GM23338 (cell line): ENCODE measurements at regions not wholly inside any gene's neighbourhood (a gene's known extent, or its start where the extent isn't known, plus 50 kb on each side); places are given as distances from the start of the nearest gene placed in this dataset.

Experiments used
- ATAC-seq: fragments of 200-7000 bp; cut with Tn5 transposase; 3 replicates; pipeline ENCODE4 v1.9.1; 2020
- DNase-seq: peaks from one replicate; pipeline ENCODE4 v3.0.0-alpha.2; 2015; ENCODE audit warnings: low spot score
- H2AFZ ChIP-seq: fragments of 200-600 bp; sonication (generic); 2 replicates; pipeline ENCODE4 v1.8.0; 2016; ENCODE audit warnings: antibody characterized with exemption, mild to moderate bottlenecking, moderate library complexity
- H3F3A ChIP-seq: fragments of 200-600 bp; sonication (generic); replicated peaks from 2 replicates; pipeline ENCODE4 v1.8.0; 2017; ENCODE audit warnings: antibody characterized with exemption, mixed run types, low read depth
- H3K27ac ChIP-seq: fragments of 200-600 bp; sonication (generic); 2 replicates; pipeline ENCODE4 v1.6.1; 2016; ENCODE audit warnings: low read depth
- H3K27me3 ChIP-seq: fragments of 200-600 bp; sonication (generic); 2 replicates; pipeline ENCODE4 v1.8.0; 2016; ENCODE audit warnings: mild to moderate bottlenecking, mixed run types, moderate library complexity; ENCODE audit not compliant: insufficient read depth
- H3K36me3 ChIP-seq: fragments of 200-600 bp; sonication (generic); 2 replicates; pipeline ENCODE4 v1.8.0; 2016; ENCODE audit warnings: mild to moderate bottlenecking; ENCODE audit not compliant: insufficient read depth
- H3K4me1 ChIP-seq: fragments of 200-600 bp; sonication (generic); 2 replicates; pipeline ENCODE4 v1.8.0; 2016; ENCODE audit warnings: mild to moderate bottlenecking, moderate library complexity; ENCODE audit not compliant: insufficient read depth
- H3K4me2 ChIP-seq: fragments of 200-600 bp; sonication (generic); 2 replicates; pipeline ENCODE4 v1.7.1; 2017; ENCODE audit warnings: mixed run types
- H3K4me3 ChIP-seq: fragments of 200-600 bp; sonication (generic); 2 replicates; pipeline ENCODE4 v1.6.1; 2016; ENCODE audit warnings: mixed run types
- H3K79me2 ChIP-seq: fragments of 200-600 bp; sonication (generic); replicated peaks from 2 replicates; pipeline ENCODE4 v1.8.0; 2017; ENCODE audit warnings: mild to moderate bottlenecking; ENCODE audit not compliant: insufficient read depth
- H3K9me2 ChIP-seq: fragments of 200-600 bp; sonication (generic); 2 replicates; pipeline ENCODE4 v1.8.0; 2017; ENCODE audit not compliant: insufficient read depth
- H4K20me1 ChIP-seq: fragments of 200-600 bp; sonication (generic); replicated peaks from 2 replicates; pipeline ENCODE4 v1.8.0; 2017; ENCODE audit warnings: mild to moderate bottlenecking; ENCODE audit not compliant: insufficient read depth
- H3K27ac Mint-ChIP-seq: 2 replicates; pipeline ENCODE4 v1.8.0; 2020; ENCODE audit warnings: inconsistent platforms, mild to moderate bottlenecking, moderate library complexity, mixed read lengths
- H3K27me3 Mint-ChIP-seq: 3 replicates; pipeline ENCODE4 v1.8.0; 2022; ENCODE audit warnings: low read depth, mild to moderate bottlenecking, moderate library complexity, mixed read lengths, inconsistent platforms; ENCODE audit not compliant: insufficient read depth, poor library complexity
- H3K36me3 Mint-ChIP-seq: 3 replicates; pipeline ENCODE4 v1.8.0; 2021; ENCODE audit warnings: low read depth, mild to moderate bottlenecking, inconsistent platforms, moderate library complexity, mixed read lengths
- H3K4me1 Mint-ChIP-seq: 3 replicates; pipeline ENCODE4 v1.8.0; 2020; ENCODE audit warnings: mild to moderate bottlenecking, inconsistent platforms, mixed read lengths
- H3K4me3 Mint-ChIP-seq: 3 replicates; pipeline ENCODE4 v1.8.0; 2021; ENCODE audit warnings: moderate library complexity, mild to moderate bottlenecking, inconsistent platforms, mixed read lengths
- H3K9me3 Mint-ChIP-seq: 3 replicates; pipeline ENCODE4 v1.8.0; 2020; ENCODE audit warnings: moderate library complexity, mild to moderate bottlenecking, inconsistent platforms, mixed read lengths
- CREB1 ChIP-seq: fragments of 250-450 bp; sonication (Bioruptor Pico); IDR thresholded peaks from 2 replicates; pipeline ENCODE4 v1.5.0; 2020; ENCODE audit warnings: low read depth, mild to moderate bottlenecking, moderate library complexity
- EZH2 ChIP-seq: fragments of 200-600 bp; sonication (generic); IDR thresholded peaks from one replicate; pipeline ENCODE4 v1.8.0; 2017; ENCODE audit warnings: antibody characterized with exemption, mild to moderate bottlenecking, low read depth; ENCODE audit not compliant: unreplicated experiment
- EZH2phosphoT487 ChIP-seq: fragments of 200-600 bp; sonication (generic); IDR thresholded peaks from one replicate; pipeline ENCODE4 v1.8.1; 2018; ENCODE audit warnings: antibody characterized with exemption; ENCODE audit not compliant: unreplicated experiment
- JUNB ChIP-seq: IDR thresholded peaks from one replicate; pipeline ENCODE4 v1.6.1; 2016; ENCODE audit warnings: antibody characterized with exemption; ENCODE audit not compliant: unreplicated experiment
- NANOG ChIP-seq: IDR thresholded peaks from 2 replicates; pipeline ENCODE4 v1.6.1; 2016; ENCODE audit warnings: antibody characterized with exemption, borderline replicate concordance
- POLR2AphosphoS5 ChIP-seq: IDR thresholded peaks from 2 replicates; pipeline ENCODE4 v1.6.1; 2016; ENCODE audit warnings: antibody characterized with exemption, low read depth
- STAT1 ChIP-seq: IDR thresholded peaks from one replicate; pipeline ENCODE4 v1.6.1; 2016; ENCODE audit warnings: antibody characterized with exemption; ENCODE audit not compliant: unreplicated experiment
- ZNF114 ChIP-seq: fragments of 250-450 bp; sonication (Bioruptor Pico); IDR thresholded peaks from 2 replicates; pipeline ENCODE4 v1.5.0; 2020; ENCODE audit warnings: mild to moderate bottlenecking, moderate library complexity
- ZNF331 ChIP-seq: fragments of 250-450 bp; sonication (Bioruptor Pico); IDR thresholded peaks from 2 replicates; pipeline ENCODE4 v1.5.0; 2020; ENCODE audit warnings: low read depth, mild to moderate bottlenecking, moderate library complexity
- TF ChIP-seq, protein P1 (sequence below): IDR thresholded peaks from one replicate; pipeline ENCODE4 v1.6.1; 2018; ENCODE audit warnings: antibody characterized with exemption; ENCODE audit not compliant: unreplicated experiment
- TF ChIP-seq, protein P2 (sequence below), 2 experiments: fragments of 200-600 bp in 1 of 2; sonication (generic) in 1 of 2; conservative IDR thresholded peaks; 2 replicates each; pipeline versions ENCODE4 v1.5.1 to v1.6.1; 2016 to 2017; ENCODE audit warnings: antibody characterized with exemption in 2 of 2, low read depth in 2 of 2, mild to moderate bottlenecking in 2 of 2, moderate library complexity in 1 of 2
- TF ChIP-seq, protein P3 (sequence below): fragments of 250-450 bp; sonication (Bioruptor Pico); IDR thresholded peaks from 2 replicates; pipeline ENCODE4 v1.5.0; 2020; ENCODE audit warnings: mild to moderate bottlenecking, moderate library complexity
- TF ChIP-seq, protein P4 (sequence below): IDR thresholded peaks from 2 replicates; pipeline ENCODE4 v1.6.1; 2016; ENCODE audit warnings: antibody characterized with exemption

DNA sequence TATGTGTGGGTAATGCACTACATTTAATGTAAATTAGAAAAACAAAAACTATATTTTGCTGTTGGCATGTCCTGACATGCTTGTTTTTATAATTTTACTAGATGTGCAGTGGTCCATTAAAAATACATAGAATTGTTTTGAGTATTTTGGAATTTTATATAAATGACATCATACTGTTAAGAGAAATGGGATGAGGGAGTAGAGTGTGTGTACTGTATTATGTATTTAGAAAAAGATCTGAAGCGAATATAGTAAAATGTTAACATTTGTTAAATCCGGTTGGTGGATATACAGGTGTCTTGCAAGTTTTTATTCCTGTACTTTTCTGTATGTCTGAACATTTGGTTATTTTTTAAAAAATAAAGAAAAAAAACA, 288.4 kb upstream of the SATB1 start:
- Histone ChIP-seq H4K20me1 (no peaks in the 10 kb centered on the region), H3K4me1 (no peaks in the 10 kb centered on the region; the same call in 1 of the 2 replicates), H3F3A (no peaks in the 10 kb centered on the region), H3K27ac (no peak overlapping the region), H3K79me2 (no peaks in the 10 kb centered on the region), H3K9me2 (peaks cover 14% of the 10 kb centered on the region), H3K4me3 (no peak overlapping the region), H3K36me3 (no peaks in the 10 kb centered on the region), H3K27me3 (no peaks in the 10 kb centered on the region), H2AFZ (no peak overlapping the region), H3K4me2 (no peak overlapping the region)
- TF ChIP-seq, protein P1, sequence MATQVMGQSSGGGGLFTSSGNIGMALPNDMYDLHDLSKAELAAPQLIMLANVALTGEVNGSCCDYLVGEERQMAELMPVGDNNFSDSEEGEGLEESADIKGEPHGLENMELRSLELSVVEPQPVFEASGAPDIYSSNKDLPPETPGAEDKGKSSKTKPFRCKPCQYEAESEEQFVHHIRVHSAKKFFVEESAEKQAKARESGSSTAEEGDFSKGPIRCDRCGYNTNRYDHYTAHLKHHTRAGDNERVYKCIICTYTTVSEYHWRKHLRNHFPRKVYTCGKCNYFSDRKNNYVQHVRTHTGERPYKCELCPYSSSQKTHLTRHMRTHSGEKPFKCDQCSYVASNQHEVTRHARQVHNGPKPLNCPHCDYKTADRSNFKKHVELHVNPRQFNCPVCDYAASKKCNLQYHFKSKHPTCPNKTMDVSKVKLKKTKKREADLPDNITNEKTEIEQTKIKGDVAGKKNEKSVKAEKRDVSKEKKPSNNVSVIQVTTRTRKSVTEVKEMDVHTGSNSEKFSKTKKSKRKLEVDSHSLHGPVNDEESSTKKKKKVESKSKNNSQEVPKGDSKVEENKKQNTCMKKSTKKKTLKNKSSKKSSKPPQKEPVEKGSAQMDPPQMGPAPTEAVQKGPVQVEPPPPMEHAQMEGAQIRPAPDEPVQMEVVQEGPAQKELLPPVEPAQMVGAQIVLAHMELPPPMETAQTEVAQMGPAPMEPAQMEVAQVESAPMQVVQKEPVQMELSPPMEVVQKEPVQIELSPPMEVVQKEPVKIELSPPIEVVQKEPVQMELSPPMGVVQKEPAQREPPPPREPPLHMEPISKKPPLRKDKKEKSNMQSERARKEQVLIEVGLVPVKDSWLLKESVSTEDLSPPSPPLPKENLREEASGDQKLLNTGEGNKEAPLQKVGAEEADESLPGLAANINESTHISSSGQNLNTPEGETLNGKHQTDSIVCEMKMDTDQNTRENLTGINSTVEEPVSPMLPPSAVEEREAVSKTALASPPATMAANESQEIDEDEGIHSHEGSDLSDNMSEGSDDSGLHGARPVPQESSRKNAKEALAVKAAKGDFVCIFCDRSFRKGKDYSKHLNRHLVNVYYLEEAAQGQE: no peak
- no peak for TF ChIP-seq ZNF114 (CRISPR knock-in tag)
- TF ChIP-seq STAT1: no peak
- TF ChIP-seq, protein P2, sequence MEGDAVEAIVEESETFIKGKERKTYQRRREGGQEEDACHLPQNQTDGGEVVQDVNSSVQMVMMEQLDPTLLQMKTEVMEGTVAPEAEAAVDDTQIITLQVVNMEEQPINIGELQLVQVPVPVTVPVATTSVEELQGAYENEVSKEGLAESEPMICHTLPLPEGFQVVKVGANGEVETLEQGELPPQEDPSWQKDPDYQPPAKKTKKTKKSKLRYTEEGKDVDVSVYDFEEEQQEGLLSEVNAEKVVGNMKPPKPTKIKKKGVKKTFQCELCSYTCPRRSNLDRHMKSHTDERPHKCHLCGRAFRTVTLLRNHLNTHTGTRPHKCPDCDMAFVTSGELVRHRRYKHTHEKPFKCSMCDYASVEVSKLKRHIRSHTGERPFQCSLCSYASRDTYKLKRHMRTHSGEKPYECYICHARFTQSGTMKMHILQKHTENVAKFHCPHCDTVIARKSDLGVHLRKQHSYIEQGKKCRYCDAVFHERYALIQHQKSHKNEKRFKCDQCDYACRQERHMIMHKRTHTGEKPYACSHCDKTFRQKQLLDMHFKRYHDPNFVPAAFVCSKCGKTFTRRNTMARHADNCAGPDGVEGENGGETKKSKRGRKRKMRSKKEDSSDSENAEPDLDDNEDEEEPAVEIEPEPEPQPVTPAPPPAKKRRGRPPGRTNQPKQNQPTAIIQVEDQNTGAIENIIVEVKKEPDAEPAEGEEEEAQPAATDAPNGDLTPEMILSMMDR (conservative IDR thresholded peaks at IDR 0.05; ENCODE audit: low read depth in 2 of 2): no peak
- no peak for TF ChIP-seq JUNB
- no peak for TF ChIP-seq NANOG
- TF ChIP-seq, protein P3, sequence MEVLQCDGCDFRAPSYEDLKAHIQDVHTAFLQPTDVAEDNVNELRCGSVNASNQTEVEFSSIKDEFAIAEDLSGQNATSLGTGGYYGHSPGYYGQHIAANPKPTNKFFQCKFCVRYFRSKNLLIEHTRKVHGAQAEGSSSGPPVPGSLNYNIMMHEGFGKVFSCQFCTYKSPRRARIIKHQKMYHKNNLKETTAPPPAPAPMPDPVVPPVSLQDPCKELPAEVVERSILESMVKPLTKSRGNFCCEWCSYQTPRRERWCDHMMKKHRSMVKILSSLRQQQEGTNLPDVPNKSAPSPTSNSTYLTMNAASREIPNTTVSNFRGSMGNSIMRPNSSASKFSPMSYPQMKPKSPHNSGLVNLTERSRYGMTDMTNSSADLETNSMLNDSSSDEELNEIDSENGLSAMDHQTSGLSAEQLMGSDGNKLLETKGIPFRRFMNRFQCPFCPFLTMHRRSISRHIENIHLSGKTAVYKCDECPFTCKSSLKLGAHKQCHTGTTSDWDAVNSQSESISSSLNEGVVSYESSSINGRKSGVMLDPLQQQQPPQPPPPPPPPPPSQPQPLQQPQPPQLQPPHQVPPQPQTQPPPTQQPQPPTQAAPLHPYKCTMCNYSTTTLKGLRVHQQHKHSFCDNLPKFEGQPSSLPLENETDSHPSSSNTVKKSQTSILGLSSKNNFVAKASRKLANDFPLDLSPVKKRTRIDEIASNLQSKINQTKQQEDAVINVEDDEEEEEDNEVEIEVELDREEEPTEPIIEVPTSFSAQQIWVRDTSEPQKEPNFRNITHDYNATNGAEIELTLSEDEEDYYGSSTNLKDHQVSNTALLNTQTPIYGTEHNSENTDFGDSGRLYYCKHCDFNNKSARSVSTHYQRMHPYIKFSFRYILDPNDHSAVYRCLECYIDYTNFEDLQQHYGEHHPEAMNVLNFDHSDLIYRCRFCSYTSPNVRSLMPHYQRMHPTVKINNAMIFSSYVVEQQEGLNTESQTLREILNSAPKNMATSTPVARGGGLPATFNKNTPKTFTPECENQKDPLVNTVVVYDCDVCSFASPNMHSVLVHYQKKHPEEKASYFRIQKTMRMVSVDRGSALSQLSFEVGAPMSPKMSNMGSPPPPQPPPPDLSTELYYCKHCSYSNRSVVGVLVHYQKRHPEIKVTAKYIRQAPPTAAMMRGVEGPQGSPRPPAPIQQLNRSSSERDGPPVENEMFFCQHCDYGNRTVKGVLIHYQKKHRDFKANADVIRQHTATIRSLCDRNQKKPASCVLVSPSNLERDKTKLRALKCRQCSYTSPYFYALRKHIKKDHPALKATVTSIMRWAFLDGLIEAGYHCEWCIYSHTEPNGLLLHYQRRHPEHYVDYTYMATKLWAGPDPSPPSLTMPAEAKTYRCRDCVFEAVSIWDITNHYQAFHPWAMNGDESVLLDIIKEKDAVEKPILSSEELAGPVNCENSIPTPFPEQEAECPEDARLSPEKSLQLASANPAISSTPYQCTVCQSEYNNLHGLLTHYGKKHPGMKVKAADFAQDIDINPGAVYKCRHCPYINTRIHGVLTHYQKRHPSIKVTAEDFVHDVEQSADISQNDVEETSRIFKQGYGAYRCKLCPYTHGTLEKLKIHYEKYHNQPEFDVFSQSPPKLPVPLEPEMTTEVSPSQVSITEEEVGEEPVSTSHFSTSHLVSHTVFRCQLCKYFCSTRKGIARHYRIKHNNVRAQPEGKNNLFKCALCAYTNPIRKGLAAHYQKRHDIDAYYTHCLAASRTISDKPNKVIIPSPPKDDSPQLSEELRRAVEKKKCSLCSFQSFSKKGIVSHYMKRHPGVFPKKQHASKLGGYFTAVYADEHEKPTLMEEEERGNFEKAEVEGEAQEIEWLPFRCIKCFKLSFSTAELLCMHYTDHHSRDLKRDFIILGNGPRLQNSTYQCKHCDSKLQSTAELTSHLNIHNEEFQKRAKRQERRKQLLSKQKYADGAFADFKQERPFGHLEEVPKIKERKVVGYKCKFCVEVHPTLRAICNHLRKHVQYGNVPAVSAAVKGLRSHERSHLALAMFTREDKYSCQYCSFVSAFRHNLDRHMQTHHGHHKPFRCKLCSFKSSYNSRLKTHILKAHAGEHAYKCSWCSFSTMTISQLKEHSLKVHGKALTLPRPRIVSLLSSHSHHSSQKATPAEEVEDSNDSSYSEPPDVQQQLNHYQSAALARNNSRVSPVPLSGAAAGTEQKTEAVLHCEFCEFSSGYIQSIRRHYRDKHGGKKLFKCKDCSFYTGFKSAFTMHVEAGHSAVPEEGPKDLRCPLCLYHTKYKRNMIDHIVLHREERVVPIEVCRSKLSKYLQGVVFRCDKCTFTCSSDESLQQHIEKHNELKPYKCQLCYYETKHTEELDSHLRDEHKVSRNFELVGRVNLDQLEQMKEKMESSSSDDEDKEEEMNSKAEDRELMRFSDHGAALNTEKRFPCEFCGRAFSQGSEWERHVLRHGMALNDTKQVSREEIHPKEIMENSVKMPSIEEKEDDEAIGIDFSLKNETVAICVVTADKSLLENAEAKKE (CRISPR knock-in tag): no peak
- TF ChIP-seq, protein P4, sequence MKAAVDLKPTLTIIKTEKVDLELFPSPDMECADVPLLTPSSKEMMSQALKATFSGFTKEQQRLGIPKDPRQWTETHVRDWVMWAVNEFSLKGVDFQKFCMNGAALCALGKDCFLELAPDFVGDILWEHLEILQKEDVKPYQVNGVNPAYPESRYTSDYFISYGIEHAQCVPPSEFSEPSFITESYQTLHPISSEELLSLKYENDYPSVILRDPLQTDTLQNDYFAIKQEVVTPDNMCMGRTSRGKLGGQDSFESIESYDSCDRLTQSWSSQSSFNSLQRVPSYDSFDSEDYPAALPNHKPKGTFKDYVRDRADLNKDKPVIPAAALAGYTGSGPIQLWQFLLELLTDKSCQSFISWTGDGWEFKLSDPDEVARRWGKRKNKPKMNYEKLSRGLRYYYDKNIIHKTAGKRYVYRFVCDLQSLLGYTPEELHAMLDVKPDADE: no peak
- no peak for TF ChIP-seq ZNF331 (CRISPR knock-in tag)
- TF ChIP-seq POLR2AphosphoS5: no peak
- no peak for TF ChIP-seq EZH2phosphoT487
- no peak for TF ChIP-seq CREB1 (CRISPR knock-in tag)
- no peak for TF ChIP-seq EZH2
- H3K4me1 Mint-ChIP-seq: no peaks in the 10 kb centered on the region
- no peaks in the 10 kb centered on the region for H3K9me3 Mint-ChIP-seq
- no peak overlapping the region for H3K27ac Mint-ChIP-seq
- no peaks in the 10 kb centered on the region for H3K36me3 Mint-ChIP-seq
- H3K4me3 Mint-ChIP-seq: no peak overlapping the region
- ATAC-seq (no peak), DNase-seq (no peak)
- H3K27me3 Mint-ChIP-seq: no peaks in the 10 kb centered on the region
